ENCODE measurements at regions not wholly inside any gene's neighbourhood (a gene's known extent, or its start where the extent isn't known, plus 50 kb on each side); places are given as distances from the start of the nearest gene placed in this dataset.

- TF ChIP-seq REST (IDR thresholded peaks at IDR 0.05; ENCODE audit: low read depth, low read length) (no peak), CTCF (IDR thresholded peaks at IDR 0.05) (no peak), YY1 (IDR thresholded peaks at IDR 0.05; ENCODE audit: low read depth) (no peak), POLR2AphosphoS5 (IDR thresholded peaks at IDR 0.05; ENCODE audit: low read depth, low read length) (no peak), IRF3 (IDR thresholded peaks at IDR 0.05; ENCODE audit: low read depth, low read length) (no peak), FOXM1 (IDR thresholded peaks at IDR 0.05; ENCODE audit: low read depth) (no peak), MXI1 (IDR thresholded peaks at IDR 0.05; ENCODE audit: low read depth, low read length) (no peak), CHD2 (IDR thresholded peaks at IDR 0.05; ENCODE audit: low read length, partially characterized antibody) (no peak), SMC3 (IDR thresholded peaks at IDR 0.05; ENCODE audit: low read depth, low read length) (no peak), EP300 (IDR thresholded peaks at IDR 0.05; ENCODE audit: borderline replicate concordance in 1 of 2, low read depth in 1 of 2, low read length in 1 of 2) (no peak), RFX5 (IDR thresholded peaks at IDR 0.05; ENCODE audit: low read length) (no peak), NFIC (IDR thresholded peaks at IDR 0.05; ENCODE audit: borderline replicate concordance) (no peak)
These were observed 152.8 kb downstream of the CYSLTR2 start for GRCh38 chr13:48806522-48806921.
